K562 (cell line): ENCODE measurements at regions not wholly inside any gene's neighbourhood (a gene's known extent, or its start where the extent isn't known, plus 50 kb on each side); places are given as distances from the start of the nearest gene placed in this dataset.

ENCODE experiments used
- NCOA4 ChIP-seq: fragments of 450-650 bp; IDR thresholded peaks from 2 replicates; pipeline ENCODE4 v1.6.1; 2018; ENCODE audit warnings: mild to moderate bottlenecking; ENCODE audit not compliant: partially characterized antibody
- RAD21 ChIP-seq, 2 experiments: fragments of 250-450 bp in 1 of 2; fragments of 450-650 bp in 1 of 2; sonication (Bioruptor Pico) in 1 of 2; formaldehyde crosslinking in 1 of 2; IDR thresholded peaks in 1 of 2; conservative IDR thresholded peaks in 1 of 2; 2 replicates each; pipeline versions ENCODE4 v1.4.0 to v1.8.0; 2020 to 2022; ENCODE audit warnings: mild to moderate bottlenecking in 2 of 2, moderate library complexity in 1 of 2
- RAD51 ChIP-seq: fragments of 450-650 bp; IDR thresholded peaks from 2 replicates; pipeline ENCODE4 v1.7.1; 2016; ENCODE audit warnings: low read depth, mild to moderate bottlenecking, borderline replicate concordance
- TF ChIP-seq, protein P1 (sequence below): fragments of 200-600 bp; sonication (generic); IDR thresholded peaks from one replicate; pipeline ENCODE4 v1.6.1; 2012; ENCODE audit warnings: mild to moderate bottlenecking, low read depth, low read length, inconsistent platforms

DNA sequence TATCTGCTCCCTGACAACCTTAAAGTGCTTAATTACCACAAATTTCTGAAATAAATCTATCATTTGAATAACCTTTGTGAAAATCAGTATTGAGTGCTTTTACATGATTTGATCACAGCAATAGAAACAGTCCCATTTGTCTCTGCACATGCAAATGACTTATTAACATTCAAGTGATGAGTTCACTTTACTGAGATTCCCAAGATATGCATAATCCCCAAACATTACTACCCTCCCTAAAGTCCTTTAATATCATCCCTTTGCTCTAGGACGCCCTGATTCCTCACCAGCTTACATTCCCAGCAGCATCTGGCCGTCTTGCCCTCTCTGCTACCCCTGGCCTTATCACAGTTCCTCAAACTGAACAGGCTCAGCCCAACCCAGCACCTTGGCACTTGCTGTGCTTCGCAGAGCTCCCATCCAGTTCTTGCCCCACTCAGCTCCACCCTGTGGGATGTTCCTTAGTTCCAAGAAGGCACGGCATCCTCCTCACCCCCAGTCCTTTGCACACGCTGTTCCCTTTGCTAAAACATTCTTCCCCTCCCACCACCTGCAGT lies 347.5 kb downstream of the PREX1 start (continued):
- TF ChIP-seq, protein P1, sequence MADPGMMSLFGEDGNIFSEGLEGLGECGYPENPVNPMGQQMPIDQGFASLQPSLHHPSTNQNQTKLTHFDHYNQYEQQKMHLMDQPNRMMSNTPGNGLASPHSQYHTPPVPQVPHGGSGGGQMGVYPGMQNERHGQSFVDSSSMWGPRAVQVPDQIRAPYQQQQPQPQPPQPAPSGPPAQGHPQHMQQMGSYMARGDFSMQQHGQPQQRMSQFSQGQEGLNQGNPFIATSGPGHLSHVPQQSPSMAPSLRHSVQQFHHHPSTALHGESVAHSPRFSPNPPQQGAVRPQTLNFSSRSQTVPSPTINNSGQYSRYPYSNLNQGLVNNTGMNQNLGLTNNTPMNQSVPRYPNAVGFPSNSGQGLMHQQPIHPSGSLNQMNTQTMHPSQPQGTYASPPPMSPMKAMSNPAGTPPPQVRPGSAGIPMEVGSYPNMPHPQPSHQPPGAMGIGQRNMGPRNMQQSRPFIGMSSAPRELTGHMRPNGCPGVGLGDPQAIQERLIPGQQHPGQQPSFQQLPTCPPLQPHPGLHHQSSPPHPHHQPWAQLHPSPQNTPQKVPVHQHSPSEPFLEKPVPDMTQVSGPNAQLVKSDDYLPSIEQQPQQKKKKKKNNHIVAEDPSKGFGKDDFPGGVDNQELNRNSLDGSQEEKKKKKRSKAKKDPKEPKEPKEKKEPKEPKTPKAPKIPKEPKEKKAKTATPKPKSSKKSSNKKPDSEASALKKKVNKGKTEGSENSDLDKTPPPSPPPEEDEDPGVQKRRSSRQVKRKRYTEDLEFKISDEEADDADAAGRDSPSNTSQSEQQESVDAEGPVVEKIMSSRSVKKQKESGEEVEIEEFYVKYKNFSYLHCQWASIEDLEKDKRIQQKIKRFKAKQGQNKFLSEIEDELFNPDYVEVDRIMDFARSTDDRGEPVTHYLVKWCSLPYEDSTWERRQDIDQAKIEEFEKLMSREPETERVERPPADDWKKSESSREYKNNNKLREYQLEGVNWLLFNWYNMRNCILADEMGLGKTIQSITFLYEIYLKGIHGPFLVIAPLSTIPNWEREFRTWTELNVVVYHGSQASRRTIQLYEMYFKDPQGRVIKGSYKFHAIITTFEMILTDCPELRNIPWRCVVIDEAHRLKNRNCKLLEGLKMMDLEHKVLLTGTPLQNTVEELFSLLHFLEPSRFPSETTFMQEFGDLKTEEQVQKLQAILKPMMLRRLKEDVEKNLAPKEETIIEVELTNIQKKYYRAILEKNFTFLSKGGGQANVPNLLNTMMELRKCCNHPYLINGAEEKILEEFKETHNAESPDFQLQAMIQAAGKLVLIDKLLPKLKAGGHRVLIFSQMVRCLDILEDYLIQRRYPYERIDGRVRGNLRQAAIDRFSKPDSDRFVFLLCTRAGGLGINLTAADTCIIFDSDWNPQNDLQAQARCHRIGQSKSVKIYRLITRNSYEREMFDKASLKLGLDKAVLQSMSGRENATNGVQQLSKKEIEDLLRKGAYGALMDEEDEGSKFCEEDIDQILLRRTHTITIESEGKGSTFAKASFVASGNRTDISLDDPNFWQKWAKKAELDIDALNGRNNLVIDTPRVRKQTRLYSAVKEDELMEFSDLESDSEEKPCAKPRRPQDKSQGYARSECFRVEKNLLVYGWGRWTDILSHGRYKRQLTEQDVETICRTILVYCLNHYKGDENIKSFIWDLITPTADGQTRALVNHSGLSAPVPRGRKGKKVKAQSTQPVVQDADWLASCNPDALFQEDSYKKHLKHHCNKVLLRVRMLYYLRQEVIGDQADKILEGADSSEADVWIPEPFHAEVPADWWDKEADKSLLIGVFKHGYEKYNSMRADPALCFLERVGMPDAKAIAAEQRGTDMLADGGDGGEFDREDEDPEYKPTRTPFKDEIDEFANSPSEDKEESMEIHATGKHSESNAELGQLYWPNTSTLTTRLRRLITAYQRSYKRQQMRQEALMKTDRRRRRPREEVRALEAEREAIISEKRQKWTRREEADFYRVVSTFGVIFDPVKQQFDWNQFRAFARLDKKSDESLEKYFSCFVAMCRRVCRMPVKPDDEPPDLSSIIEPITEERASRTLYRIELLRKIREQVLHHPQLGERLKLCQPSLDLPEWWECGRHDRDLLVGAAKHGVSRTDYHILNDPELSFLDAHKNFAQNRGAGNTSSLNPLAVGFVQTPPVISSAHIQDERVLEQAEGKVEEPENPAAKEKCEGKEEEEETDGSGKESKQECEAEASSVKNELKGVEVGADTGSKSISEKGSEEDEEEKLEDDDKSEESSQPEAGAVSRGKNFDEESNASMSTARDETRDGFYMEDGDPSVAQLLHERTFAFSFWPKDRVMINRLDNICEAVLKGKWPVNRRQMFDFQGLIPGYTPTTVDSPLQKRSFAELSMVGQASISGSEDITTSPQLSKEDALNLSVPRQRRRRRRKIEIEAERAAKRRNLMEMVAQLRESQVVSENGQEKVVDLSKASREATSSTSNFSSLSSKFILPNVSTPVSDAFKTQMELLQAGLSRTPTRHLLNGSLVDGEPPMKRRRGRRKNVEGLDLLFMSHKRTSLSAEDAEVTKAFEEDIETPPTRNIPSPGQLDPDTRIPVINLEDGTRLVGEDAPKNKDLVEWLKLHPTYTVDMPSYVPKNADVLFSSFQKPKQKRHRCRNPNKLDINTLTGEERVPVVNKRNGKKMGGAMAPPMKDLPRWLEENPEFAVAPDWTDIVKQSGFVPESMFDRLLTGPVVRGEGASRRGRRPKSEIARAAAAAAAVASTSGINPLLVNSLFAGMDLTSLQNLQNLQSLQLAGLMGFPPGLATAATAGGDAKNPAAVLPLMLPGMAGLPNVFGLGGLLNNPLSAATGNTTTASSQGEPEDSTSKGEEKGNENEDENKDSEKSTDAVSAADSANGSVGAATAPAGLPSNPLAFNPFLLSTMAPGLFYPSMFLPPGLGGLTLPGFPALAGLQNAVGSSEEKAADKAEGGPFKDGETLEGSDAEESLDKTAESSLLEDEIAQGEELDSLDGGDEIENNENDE: no peak
- TF ChIP-seq RAD21 (CRISPR knock-in tag; conservative IDR thresholded peaks at IDR 0.05 in 1 of 2, IDR thresholded peaks at IDR 0.05 in 1 of 2): no peak
- TF ChIP-seq RAD51: no peak
- no peak for TF ChIP-seq NCOA4
